Spleen (tissue), 11 donors: ENCODE measurements at regions not wholly inside any gene's neighbourhood (a gene's known extent, or its start where the extent isn't known, plus 50 kb on each side); places are given as distances from the start of the nearest gene placed in this dataset.

Experiments
- DNase-seq: peaks from one replicate; pipeline ENCODE4 v3.0.0-alpha.2; 2020
- H3K27ac ChIP-seq, 8 donors: fragments of 200-600 bp; sonication (generic) in 7 of 8; 1 replicate in 4 of 8; 2 replicates in 4 of 8; pipeline versions ENCODE4 v1.5.0 to v1.8.0; 2016 to 2021; ENCODE audit warnings: inconsistent platforms in 4 of 8, mild to moderate bottlenecking in 4 of 8, moderate library complexity in 1 of 8
- H3K27me3 ChIP-seq, 7 donors: fragments of 200-600 bp; sonication (generic) in 6 of 7; replicated peaks in 1 of 7; 1 replicate in 4 of 7; 2 replicates in 3 of 7; pipeline versions ENCODE4 v1.5.0 to v1.8.0; 2016 to 2021; ENCODE audit warnings: inconsistent platforms in 3 of 7, mild to moderate bottlenecking in 1 of 7
- H3K36me3 ChIP-seq, 6 donors: fragments of 200-600 bp; sonication (generic) in 5 of 6; 1 replicate in 4 of 6; 2 replicates in 2 of 6; pipeline versions ENCODE4 v1.5.0 to v1.8.0; 2016 to 2021; ENCODE audit warnings: inconsistent platforms in 2 of 6
- H3K4me1 ChIP-seq, 6 donors: fragments of 200-600 bp; sonication (generic) in 5 of 6; 1 replicate in 3 of 6; 2 replicates in 3 of 6; pipeline versions ENCODE4 v1.5.0 to v1.8.0; 2016 to 2021; ENCODE audit warnings: inconsistent platforms in 3 of 6
- H3K4me3 ChIP-seq, 8 donors: fragments of 200-600 bp; sonication (generic) in 7 of 8; 1 replicate in 4 of 8; 2 replicates in 4 of 8; pipeline versions ENCODE4 v1.5.0 to v1.8.0; 2016 to 2021; ENCODE audit warnings: inconsistent platforms in 4 of 8, mild to moderate bottlenecking in 4 of 8, moderate library complexity in 2 of 8
- H3K9me3 ChIP-seq, 8 donors: fragments of 200-600 bp; sonication (generic) in 7 of 8; 1 replicate in 4 of 8; 2 replicates in 4 of 8; pipeline versions ENCODE4 v1.5.0 to v1.8.0; 2016 to 2021; ENCODE audit warnings: inconsistent platforms in 4 of 8
- POLR2A ChIP-seq, 3 donors: fragments of 450-650 bp; IDR thresholded peaks; one replicate each; pipeline ENCODE4 v1.5.1; 2017; ENCODE audit warnings: antibody characterized with exemption in 3 of 3, mild to moderate bottlenecking in 1 of 3
- POLR2AphosphoS5 ChIP-seq, 3 donors: sonication (generic); formaldehyde crosslinking; IDR thresholded peaks; one replicate each; pipeline ENCODE4 v1.5.1; 2017; ENCODE audit warnings: antibody characterized with exemption in 3 of 3
- WGBS, 5 donors: extraction: QIAGEN DNeasy Blood & Tissue Kit in 3 of 5; methylation state at CpG; one replicate each; pipeline versions ENCODE4 v1.1.5 to v1.1.7; 2013 to 2018; 5-methylcytosine and 5-hydroxymethylcytosine counted together
- intact Hi-C: fragments of 100-400 bp; cut with DNase I; formaldehyde crosslinking; loops from one replicate; pipeline ENCODE4 v1.15.0; 2023; ENCODE audit warnings: low total_unique reads
- TF ChIP-seq, protein P1 (sequence below), 11 experiments: fragments of 200-600 bp in 7 of 11; fragments of 450-650 bp in 4 of 11; sonication (generic) in 4 of 11; IDR thresholded peaks in 8 of 11; conservative IDR thresholded peaks in 3 of 11; 1 replicate in 7 of 11; 2 replicates in 4 of 11; pipeline versions ENCODE4 v1.4.0 to v1.8.0; 2016 to 2021; ENCODE audit warnings: antibody characterized with exemption in 11 of 11, inconsistent platforms in 4 of 11, mild to moderate bottlenecking in 1 of 11
- donor health status: healthy with polysubstance abuse.
- donor health status: DM: no; HTN: no; CAD: no; lungs with moderate emphysema.
- donor health status: DM: no; HTN: no; CAD: no.
- donor health status: Bipolar disorder and iron deficiency.
- donor health status: healthy.
- donor health status: DM: no; HTN: no; CAD: no.
- donor health status: DM: yes; HTN: yes; CAD: no.

DNA sequence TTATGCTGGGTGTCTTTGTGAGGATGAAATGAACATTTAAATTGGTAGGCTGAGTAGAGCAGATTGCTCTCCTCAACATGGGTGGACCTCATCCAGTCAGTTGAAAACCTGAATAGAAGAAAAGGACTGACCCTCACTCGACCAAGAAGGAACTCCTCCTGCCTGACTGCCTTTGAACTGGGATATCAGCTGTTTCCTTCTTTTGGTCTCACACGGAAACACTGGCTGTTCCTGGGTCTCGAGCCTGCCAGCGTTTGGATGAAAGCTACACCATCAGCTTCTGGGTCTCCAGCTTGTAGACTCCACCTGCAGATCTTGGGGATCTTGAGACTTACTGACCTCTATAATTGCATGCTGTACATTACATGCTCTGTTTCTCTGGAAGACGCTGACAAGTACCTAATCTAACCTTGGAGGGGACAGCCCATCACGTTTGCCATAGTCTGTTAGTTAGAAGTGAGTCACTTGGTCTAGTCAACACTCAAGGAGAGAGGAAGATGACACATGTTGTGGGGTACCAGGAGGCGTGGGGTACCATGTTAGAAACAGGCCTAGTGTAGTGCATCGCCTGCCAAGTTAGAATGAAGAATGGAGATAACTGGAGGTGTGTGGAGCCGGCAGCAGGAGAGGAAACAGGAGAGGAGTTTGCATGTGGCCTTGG lies 267.0 kb downstream of the MREG start:
- H3K36me3 ChIP-seq: no peaks in the 10 kb centered on the region
- no peaks in the 10 kb centered on the region for H3K27me3 ChIP-seq
- no peak for DNase-seq
- WGBS, 5 donors: 60 to 69% (median 63%) methylated on average over 9 of the region's 9 CpGs
- TF ChIP-seq POLR2AphosphoS5 (IDR thresholded peaks at IDR 0.05): no peak
- TF ChIP-seq, protein P1, sequence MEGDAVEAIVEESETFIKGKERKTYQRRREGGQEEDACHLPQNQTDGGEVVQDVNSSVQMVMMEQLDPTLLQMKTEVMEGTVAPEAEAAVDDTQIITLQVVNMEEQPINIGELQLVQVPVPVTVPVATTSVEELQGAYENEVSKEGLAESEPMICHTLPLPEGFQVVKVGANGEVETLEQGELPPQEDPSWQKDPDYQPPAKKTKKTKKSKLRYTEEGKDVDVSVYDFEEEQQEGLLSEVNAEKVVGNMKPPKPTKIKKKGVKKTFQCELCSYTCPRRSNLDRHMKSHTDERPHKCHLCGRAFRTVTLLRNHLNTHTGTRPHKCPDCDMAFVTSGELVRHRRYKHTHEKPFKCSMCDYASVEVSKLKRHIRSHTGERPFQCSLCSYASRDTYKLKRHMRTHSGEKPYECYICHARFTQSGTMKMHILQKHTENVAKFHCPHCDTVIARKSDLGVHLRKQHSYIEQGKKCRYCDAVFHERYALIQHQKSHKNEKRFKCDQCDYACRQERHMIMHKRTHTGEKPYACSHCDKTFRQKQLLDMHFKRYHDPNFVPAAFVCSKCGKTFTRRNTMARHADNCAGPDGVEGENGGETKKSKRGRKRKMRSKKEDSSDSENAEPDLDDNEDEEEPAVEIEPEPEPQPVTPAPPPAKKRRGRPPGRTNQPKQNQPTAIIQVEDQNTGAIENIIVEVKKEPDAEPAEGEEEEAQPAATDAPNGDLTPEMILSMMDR (IDR thresholded peaks at IDR 0.05 in 8 of 11, conservative IDR thresholded peaks at IDR 0.05 in 3 of 11): no peak
- TF ChIP-seq POLR2A (IDR thresholded peaks at IDR 0.05): no peak
- H3K4me3 ChIP-seq: no peak overlapping the region
- peaks cover 0 to 28% (median 0%) of the 10 kb centered on the region in 6 donors for H3K4me1 ChIP-seq
- H3K27ac ChIP-seq: no peak overlapping the region
- H3K9me3 ChIP-seq: no peaks in the 10 kb centered on the region
- intact Hi-C loops: no loop called here

DNA sequence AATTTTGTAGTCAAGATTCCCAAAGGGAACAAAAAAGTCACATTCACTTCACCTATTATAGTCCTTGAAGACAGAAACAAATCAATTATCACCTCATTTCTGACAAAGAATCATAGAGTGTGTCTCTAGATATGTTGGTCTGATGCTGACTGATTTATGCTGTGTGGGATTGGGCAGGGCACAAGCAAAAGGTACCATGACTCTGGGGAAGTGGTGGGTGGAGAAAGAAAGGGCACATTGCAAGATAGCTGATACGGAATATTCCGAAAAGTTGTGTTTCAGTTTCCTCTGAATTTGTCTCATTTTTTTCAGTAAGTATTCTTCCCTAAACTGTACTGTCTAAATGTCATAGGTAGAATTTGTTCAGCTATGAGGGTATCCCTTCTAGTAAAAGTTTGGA lies 268.0 kb downstream of the MREG start:
- WGBS, 5 donors: 79 to 87% (median 82%) methylated on average over 2 of the region's 2 CpGs
- no peak for DNase-seq
- Histone ChIP-seq H3K4me1 (peaks cover 0 to 26% (median 0%) of the 10 kb centered on the region in 6 donors), H3K27ac (no peak overlapping the region), H3K4me3 (no peak overlapping the region), H3K9me3 (no peaks in the 10 kb centered on the region), H3K27me3 (no peaks in the 10 kb centered on the region), H3K36me3 (no peaks in the 10 kb centered on the region)
- intact Hi-C loops: no loop called here
- no peak for TF ChIP-seq POLR2A (IDR thresholded peaks at IDR 0.05)
- TF ChIP-seq, protein P1 (IDR thresholded peaks at IDR 0.05 in 8 of 11, conservative IDR thresholded peaks at IDR 0.05 in 3 of 11): no peak
- no peak for TF ChIP-seq POLR2AphosphoS5 (IDR thresholded peaks at IDR 0.05)

DNA sequence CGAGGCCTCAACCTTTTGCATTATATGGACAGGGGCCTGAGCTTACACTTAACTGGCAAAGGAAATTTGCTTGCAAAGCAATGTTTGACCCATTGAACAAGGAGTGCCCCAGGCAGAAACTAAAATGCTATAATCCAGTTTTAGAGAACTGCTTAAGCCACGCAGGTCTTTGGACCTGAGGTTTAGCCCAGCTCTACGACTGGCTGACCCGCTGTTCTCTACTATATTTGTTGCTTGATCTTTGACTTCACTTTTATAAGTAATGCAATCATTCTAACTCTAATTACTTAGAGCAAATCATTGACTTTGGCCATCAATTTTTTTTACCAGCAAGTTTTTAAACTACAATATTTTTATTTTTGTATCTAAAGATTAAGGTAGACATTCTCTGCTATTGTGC lies 268.8 kb downstream of the MREG start:
- Histone ChIP-seq H3K4me1 (peaks cover 0 to 21% (median 0%) of the 10 kb centered on the region in 6 donors), H3K4me3 (no peak overlapping the region), H3K36me3 (no peaks in the 10 kb centered on the region), H3K27ac (no peak overlapping the region), H3K9me3 (no peaks in the 10 kb centered on the region), H3K27me3 (no peaks in the 10 kb centered on the region)
- 92 to 97% (median 93%) methylated on average over 4 of the region's 4 CpGs for whole genome bisulfite sequencing, 5 donors
- DNase-seq: no peak
- intact Hi-C loops: no loop called here
- TF ChIP-seq POLR2AphosphoS5 (IDR thresholded peaks at IDR 0.05) (no peak), POLR2A (IDR thresholded peaks at IDR 0.05) (no peak)
- TF ChIP-seq, protein P1 (IDR thresholded peaks at IDR 0.05 in 8 of 11, conservative IDR thresholded peaks at IDR 0.05 in 3 of 11): no peak

DNA sequence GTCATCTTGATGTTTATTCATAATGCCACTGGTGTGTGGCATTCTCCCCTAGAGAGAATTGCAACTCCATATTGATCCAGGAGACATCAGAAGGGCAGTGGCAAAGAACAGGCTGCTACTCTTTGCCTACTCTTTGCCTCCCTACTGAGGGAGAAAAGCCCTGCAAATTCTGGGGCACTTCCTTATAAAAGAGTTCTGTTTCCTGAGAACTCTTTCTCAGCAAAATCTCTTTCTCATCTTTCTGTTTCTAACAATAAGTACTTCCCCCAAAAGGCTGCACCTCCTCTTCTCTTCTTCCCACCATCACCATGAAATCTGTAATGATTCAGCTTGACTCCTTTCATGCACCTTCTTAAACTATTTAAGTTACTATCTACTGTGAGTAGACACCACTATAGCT lies 270.3 kb downstream of the MREG start:
- Histone ChIP-seq H3K36me3 (no peaks in the 10 kb centered on the region), H3K4me1 (peaks cover 0 to 7% (median 0%) of the 10 kb centered on the region in 6 donors), H3K27ac (no peak overlapping the region), H3K9me3 (no peaks in the 10 kb centered on the region), H3K27me3 (no peaks in the 10 kb centered on the region), H3K4me3 (no peak overlapping the region)
- no peak for DNase-seq
- intact Hi-C loops: no loop called here
- no peak for TF ChIP-seq POLR2AphosphoS5 (IDR thresholded peaks at IDR 0.05)
